ENCODE measurements at regions not wholly inside any gene's neighbourhood (a gene's known extent, or its start where the extent isn't known, plus 50 kb on each side); places are given as distances from the start of the nearest gene placed in this dataset.

GRCh38 chr2:16019617-16020351 is 79.4 kb downstream of the MYCN start:
- TF ChIP-seq CTCF (IDR thresholded peaks at IDR 0.05) (no peak), ZFX (IDR thresholded peaks at IDR 0.05; ENCODE audit: borderline replicate concordance) (no peak)

Measured in 22Rv1 (cell line).